ENCODE measurements at regions not wholly inside any gene's neighbourhood (a gene's known extent, or its start where the extent isn't known, plus 50 kb on each side); places are given as distances from the start of the nearest gene placed in this dataset.

- DNase-seq (ENCODE audit: low spot score): no peak
Measured at GRCh38 chr13:30845297-30846214, 60.5 kb upstream of the MEDAG start.

GRCh38 chr13:30846311-30846710, 59.8 kb upstream of the MEDAG start:
- DNase-seq (ENCODE audit: low spot score): no peak

- no peak for DNase-seq (ENCODE audit: low spot score)
Measured at GRCh38 chr13:30846866-30847265, 59.2 kb upstream of the MEDAG start.

- peak; percentile 93 for DNase-seq (ENCODE audit: low spot score)
Measured at GRCh38 chr13:30847650-30848307, 58.3 kb upstream of the MEDAG start.

GRCh38 chr13:30848332-30849027, 57.6 kb upstream of the MEDAG start:
- no peak for DNase-seq (ENCODE audit: low spot score)

GRCh38 chr13:30849611-30850010, 56.5 kb upstream of the MEDAG start:
- no peak for DNase-seq (ENCODE audit: low spot score)

- no peak for DNase-seq (ENCODE audit: low spot score)
Measured at GRCh38 chr13:30850204-30850866, 55.7 kb upstream of the MEDAG start.

- DNase-seq (ENCODE audit: low spot score): no peak
Measured at GRCh38 chr13:30850867-30851211, 55.2 kb upstream of the MEDAG start.

- no peak for DNase-seq (ENCODE audit: low spot score)
Measured at GRCh38 chr13:30851697-30852096, 54.4 kb upstream of the MEDAG start.

- DNase-seq (ENCODE audit: low spot score): no peak
Measured at GRCh38 chr13:30855569-30855968, 50.5 kb upstream of the MEDAG start.

GRCh38 chr13:30856005-30856790, 49.9 kb upstream of the MEDAG start:
- no peak for DNase-seq (ENCODE audit: low spot score)

Measured in hepatic stellate cell (primary cell).